H1 (cell line): ENCODE measurements at regions not wholly inside any gene's neighbourhood (a gene's known extent, or its start where the extent isn't known, plus 50 kb on each side); places are given as distances from the start of the nearest gene placed in this dataset.
A peak's percentile ranks its signal among the peaks of the same experiment; 100 is the strongest.

Experiments
- CTCF ChIA-PET: fragments of 300-600 bp; sonication (Branson Sonifier 250); formaldehyde crosslinking; loops from one replicate; lab custom pipeline; 2021; ENCODE audit not compliant: partially characterized antibody; lab: Charles Lee
- POLR2A ChIA-PET: fragments of 300-600 bp; sonication (Branson Sonifier 250); formaldehyde crosslinking; loops from one replicate; lab custom pipeline; 2021; ENCODE audit warnings: inconsistent platforms; ENCODE audit not compliant: partially characterized antibody; lab: Charles Lee
- DNase-seq, 2 experiments: peaks; one replicate each; pipeline versions ENCODE4 v3.0.0 to v3.0.0-alpha.2; 2010 to 2022; ENCODE audit warnings: low spot score in 2 of 2, low read depth in 1 of 2, mixed read lengths in 1 of 2
- FAIRE-seq: peaks from 2 replicates; lab custom pipeline; 2011; peaks lifted over from hg19 to GRCh38; lab: Jason Lieb, UNC
- H2AFZ ChIP-seq: 2 replicates; pipeline ENCODE4 v1.8.1; 2012; ENCODE audit warnings: low read length, inconsistent platforms
- H2AK5ac ChIP-seq: 2 replicates; pipeline ENCODE4 v1.6.1; 2013; ENCODE audit warnings: low read depth, low read length
- H2BK120ac ChIP-seq: replicated peaks from 2 replicates; pipeline ENCODE3; 2013; ENCODE audit warnings: low read depth, low read length, inconsistent platforms
- H2BK12ac ChIP-seq: 2 replicates; pipeline ENCODE4 v1.6.1; 2013; ENCODE audit warnings: low read depth, low read length
- H2BK15ac ChIP-seq: 2 replicates; pipeline ENCODE4 v1.6.1; 2013; ENCODE audit warnings: low read length
- H2BK20ac ChIP-seq: 2 replicates; pipeline ENCODE4 v1.6.1; 2013; ENCODE audit warnings: low read length
- H2BK5ac ChIP-seq: 2 replicates; pipeline ENCODE4 v1.6.1; 2013; ENCODE audit warnings: low read depth, low read length
- H3K14ac ChIP-seq: 2 replicates; pipeline ENCODE4 v1.6.1; 2013; ENCODE audit warnings: inconsistent platforms; ENCODE audit not compliant: insufficient read length
- H3K18ac ChIP-seq: 2 replicates; pipeline ENCODE4 v1.6.1; 2013; ENCODE audit warnings: low read length; ENCODE audit errors: extremely low read depth
- H3K23ac ChIP-seq: 2 replicates; pipeline ENCODE4 v1.6.1; 2013; ENCODE audit warnings: inconsistent platforms; ENCODE audit not compliant: insufficient read length
- H3K23me2 ChIP-seq: 2 replicates; pipeline ENCODE4 v1.6.1; 2013; ENCODE audit warnings: low read depth, low read length
- H3K27ac ChIP-seq: 2 replicates; pipeline ENCODE4 v1.6.1; 2011; ENCODE audit warnings: low read depth, low read length, inconsistent platforms
- H3K27me3 ChIP-seq, 4 experiments: replicated peaks in 1 of 4; 1 replicate in 1 of 4; 2 replicates in 3 of 4; pipeline versions ENCODE4 v1.6.1 to v1.8.1; 2011 to 2013; ENCODE audit warnings: low read length in 3 of 4, mild to moderate bottlenecking in 3 of 4, inconsistent platforms in 2 of 4, mixed read lengths in 2 of 4, moderate library complexity in 1 of 4; ENCODE audit not compliant: control insufficient read depth in 3 of 4, insufficient read depth in 3 of 4; ENCODE audit errors: extremely low read depth in 1 of 4
- H3K36me3 ChIP-seq, 4 experiments: 2 replicates each; pipeline versions ENCODE4 v1.6.1 to v1.8.1; 2011 to 2013; ENCODE audit warnings: mild to moderate bottlenecking in 4 of 4, low read length in 3 of 4, moderate library complexity in 2 of 4, control low read depth in 1 of 4, inconsistent platforms in 1 of 4; ENCODE audit not compliant: insufficient read depth in 4 of 4, control insufficient read depth in 2 of 4
- H3K4ac ChIP-seq: replicated peaks from 2 replicates; pipeline ENCODE3; 2013; ENCODE audit warnings: low read length, low read depth, mixed read lengths, inconsistent platforms; ENCODE audit not compliant: insufficient read length
- H3K4me1 ChIP-seq, 4 experiments: replicated peaks in 1 of 4; 1 replicate in 1 of 4; 2 replicates in 3 of 4; pipeline versions ENCODE4 v1.6.1 to v1.8.1; 2011 to 2013; ENCODE audit warnings: low read length in 3 of 4, inconsistent platforms in 2 of 4, mixed read lengths in 1 of 4; ENCODE audit not compliant: insufficient read depth in 4 of 4, control insufficient read depth in 3 of 4
- H3K4me2 ChIP-seq, 2 experiments: 2 replicates each; pipeline versions ENCODE4 v1.6.1 to v1.8.1; 2011 to 2013; ENCODE audit warnings: low read depth in 2 of 2, low read length in 2 of 2, control low read depth in 1 of 2, inconsistent platforms in 1 of 2, mild to moderate bottlenecking in 1 of 2; ENCODE audit not compliant: insufficient read depth in 1 of 2
- H3K4me3 ChIP-seq, 4 experiments: fragments of 200-600, 300-600 bp in 1 of 4; sonication (generic), shearing (Covaris generic), sonication (Bioruptor Twin) in 1 of 4; 2 replicates each; pipeline versions ENCODE4 v1.5.1 to v1.8.1; 2011 to 2016; ENCODE audit warnings: low read length in 4 of 4, low read depth in 3 of 4, control low read depth in 2 of 4, inconsistent platforms in 2 of 4, mild to moderate bottlenecking in 2 of 4, mixed read lengths in 1 of 4, moderate library complexity in 1 of 4; ENCODE audit not compliant: insufficient read depth in 2 of 4; ENCODE audit errors: extremely low read depth in 1 of 4
- H3K56ac ChIP-seq: replicated peaks from 2 replicates; pipeline ENCODE3; 2013; ENCODE audit warnings: low read depth, mild to moderate bottlenecking, mixed read lengths, low read length, inconsistent platforms; ENCODE audit not compliant: insufficient read length
- H3K79me1 ChIP-seq: 2 replicates; pipeline ENCODE4 v1.6.1; 2013; ENCODE audit warnings: low read depth, low read length, control low read depth
- H3K79me2 ChIP-seq, 2 experiments: 2 replicates each; pipeline versions ENCODE4 v1.6.1 to v1.8.1; 2012 to 2013; ENCODE audit warnings: low read length in 2 of 2, mild to moderate bottlenecking in 2 of 2, inconsistent platforms in 1 of 2; ENCODE audit not compliant: insufficient read depth in 2 of 2, control insufficient read depth in 1 of 2
- H3K9ac ChIP-seq, 4 experiments: replicated peaks in 1 of 4; 1 replicate in 1 of 4; 2 replicates in 3 of 4; pipeline versions ENCODE4 v1.6.1 to v1.8.1; 2011 to 2013; ENCODE audit warnings: low read depth in 3 of 4, low read length in 3 of 4, control low read depth in 2 of 4, mild to moderate bottlenecking in 2 of 4, moderate library complexity in 2 of 4, inconsistent platforms in 1 of 4; ENCODE audit errors: extremely low read depth in 1 of 4
- H3K9me3 ChIP-seq, 2 experiments: 2 replicates each; pipeline versions ENCODE4 v1.6.1 to v1.8.1; 2012 to 2013; ENCODE audit warnings: mild to moderate bottlenecking in 2 of 2, moderate library complexity in 2 of 2, control low read depth in 1 of 2, inconsistent platforms in 1 of 2, low read depth in 1 of 2, low read length in 1 of 2, mixed read lengths in 1 of 2; ENCODE audit not compliant: insufficient read depth in 2 of 2
- H4K20me1 ChIP-seq, 2 experiments: replicated peaks in 1 of 2; 2 replicates each; pipeline versions ENCODE3 to v1.8.1; 2011 to 2013; ENCODE audit warnings: inconsistent platforms in 2 of 2, low read length in 2 of 2, mild to moderate bottlenecking in 1 of 2; ENCODE audit not compliant: insufficient read depth in 2 of 2, control insufficient read depth in 1 of 2
- H4K5ac ChIP-seq: 2 replicates; pipeline ENCODE4 v1.6.1; 2013; ENCODE audit warnings: low read length, low read depth, mixed read lengths, inconsistent platforms; ENCODE audit not compliant: insufficient read length
- H4K8ac ChIP-seq: 2 replicates; pipeline ENCODE4 v1.8.0; 2013; ENCODE audit warnings: mild to moderate bottlenecking, moderate library complexity, low read length, inconsistent platforms; ENCODE audit not compliant: insufficient read depth; ENCODE audit errors: extremely low read depth
- H4K91ac ChIP-seq: replicated peaks from 2 replicates; pipeline ENCODE3; 2013; ENCODE audit warnings: low read length, mixed read lengths, inconsistent platforms; ENCODE audit not compliant: insufficient read length
- CHD2 ChIP-seq: IDR thresholded peaks from 2 replicates; pipeline ENCODE4 v1.6.1; 2012; ENCODE audit warnings: low read length, improper control_type of control experiment
- KDM4A ChIP-seq: IDR thresholded peaks from one replicate; pipeline ENCODE4 v1.7.1; 2012; ENCODE audit warnings: low read depth, mild to moderate bottlenecking, moderate library complexity, low read length, inconsistent platforms; ENCODE audit not compliant: severe bottlenecking
- POLR2AphosphoS5 ChIP-seq: IDR thresholded peaks from 2 replicates; pipeline ENCODE4 v1.6.1; 2011; ENCODE audit warnings: low read depth, low read length
- RAD21 ChIP-seq, 2 experiments: IDR thresholded peaks in 1 of 2; conservative IDR thresholded peaks in 1 of 2; 2 replicates each; pipeline ENCODE4 v1.6.1; 2011; ENCODE audit warnings: low read depth in 2 of 2, low read length in 2 of 2, improper control_type of control experiment in 1 of 2, inconsistent platforms in 1 of 2, mild to moderate bottlenecking in 1 of 2, moderate library complexity in 1 of 2
- TAF7 ChIP-seq: optimal IDR thresholded peaks from 2 replicates; pipeline ENCODE3; 2011; ENCODE audit warnings: low read depth, mild to moderate bottlenecking, inconsistent platforms, low read length, moderate library complexity, borderline replicate concordance
- TBP ChIP-seq: IDR thresholded peaks from 2 replicates; pipeline ENCODE4 v1.6.1; 2011; ENCODE audit warnings: low read depth, low read length, improper control_type of control experiment
- YY1 ChIP-seq: IDR thresholded peaks from 2 replicates; pipeline ENCODE4 v1.6.1; 2011; ENCODE audit warnings: low read depth, mild to moderate bottlenecking, low read length
- WGBS, 2 experiments: shearing (Covaris generic) in 1 of 2; methylation state at CpG; one replicate each; pipeline versions ENCODE4 v1.1.6 to v1.1.7; 2013 to 2015; ENCODE audit warnings: low lambda C conversion rate in 2 of 2, mixed read lengths in 2 of 2, inconsistent platforms in 1 of 2, low coverage in 1 of 2, missing lambda C conversion rate in 1 of 2; ENCODE audit not compliant: insufficient replicate concordance in 2 of 2, insufficient coverage in 1 of 2, insufficient read length in 1 of 2; ENCODE audit errors: extremely low coverage in 1 of 2, missing lambda C conversion rate in 1 of 2; 5-methylcytosine and 5-hydroxymethylcytosine counted together
- TF ChIP-seq, protein P1 (sequence below), 3 experiments: IDR thresholded peaks; 1 replicate in 2 of 3; 2 replicates in 1 of 3; pipeline versions ENCODE4 v1.5.1 to v1.6.1; 2011; ENCODE audit warnings: low read length in 3 of 3, mild to moderate bottlenecking in 3 of 3, inconsistent platforms in 2 of 3, low read depth in 1 of 3, moderate library complexity in 1 of 3; ENCODE audit not compliant: insufficient read depth in 1 of 3; ENCODE audit errors: control extremely low read depth in 1 of 3

DNA sequence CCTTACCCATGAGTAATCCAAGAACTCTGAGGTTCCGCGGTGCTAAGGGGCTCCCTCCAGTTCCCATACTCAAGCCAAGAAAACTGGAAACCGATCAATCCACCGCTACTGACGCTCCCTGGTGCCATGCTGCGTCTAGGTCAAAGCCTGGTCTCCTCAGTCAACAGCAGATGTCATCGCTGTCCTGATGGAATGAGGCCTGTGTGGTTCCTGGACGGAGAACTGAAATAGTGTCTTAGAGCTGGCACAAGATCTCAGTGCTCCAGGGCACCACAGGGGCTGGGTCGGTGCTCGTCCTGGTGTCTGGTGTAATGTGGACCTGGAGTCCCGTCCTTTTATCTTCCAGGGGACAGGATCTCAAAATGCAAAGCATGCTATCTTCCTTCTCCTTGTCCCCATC, 373.9 kb upstream of the CFAP20DC start:
- H2BK12ac ChIP-seq: no peak overlapping the region
- DNase-seq: no peak
- no peak overlapping the region for H2BK20ac ChIP-seq

More for the DNA sequence above, 373.9 kb upstream of the CFAP20DC start:
- Histone ChIP-seq H3K4me2 (no peak overlapping the region), H2AK5ac (no peak overlapping the region), H2BK120ac (no peak overlapping the region), H3K14ac (no peak overlapping the region)
- TF ChIP-seq TAF7 (no peak), YY1 (no peak), KDM4A (no peak), CHD2 (no peak), TBP (no peak), RAD21 (IDR thresholded peaks at IDR 0.05 in 1 of 2, conservative IDR thresholded peaks at IDR 0.05 in 1 of 2; ENCODE audit: low read depth in 2 of 2, low read length in 2 of 2) (0 out of 4 replicates have a peak, but pooled peaks of 1 of the 2 experiments have one; percentile 10), POLR2AphosphoS5 (no peak)
- TF ChIP-seq, protein P1, sequence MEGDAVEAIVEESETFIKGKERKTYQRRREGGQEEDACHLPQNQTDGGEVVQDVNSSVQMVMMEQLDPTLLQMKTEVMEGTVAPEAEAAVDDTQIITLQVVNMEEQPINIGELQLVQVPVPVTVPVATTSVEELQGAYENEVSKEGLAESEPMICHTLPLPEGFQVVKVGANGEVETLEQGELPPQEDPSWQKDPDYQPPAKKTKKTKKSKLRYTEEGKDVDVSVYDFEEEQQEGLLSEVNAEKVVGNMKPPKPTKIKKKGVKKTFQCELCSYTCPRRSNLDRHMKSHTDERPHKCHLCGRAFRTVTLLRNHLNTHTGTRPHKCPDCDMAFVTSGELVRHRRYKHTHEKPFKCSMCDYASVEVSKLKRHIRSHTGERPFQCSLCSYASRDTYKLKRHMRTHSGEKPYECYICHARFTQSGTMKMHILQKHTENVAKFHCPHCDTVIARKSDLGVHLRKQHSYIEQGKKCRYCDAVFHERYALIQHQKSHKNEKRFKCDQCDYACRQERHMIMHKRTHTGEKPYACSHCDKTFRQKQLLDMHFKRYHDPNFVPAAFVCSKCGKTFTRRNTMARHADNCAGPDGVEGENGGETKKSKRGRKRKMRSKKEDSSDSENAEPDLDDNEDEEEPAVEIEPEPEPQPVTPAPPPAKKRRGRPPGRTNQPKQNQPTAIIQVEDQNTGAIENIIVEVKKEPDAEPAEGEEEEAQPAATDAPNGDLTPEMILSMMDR (IDR thresholded peaks at IDR 0.05; ENCODE audit: control extremely low read depth in 1 of 3, insufficient read depth in 1 of 3, low read depth in 1 of 3, low read length in 3 of 3): no peak
- TF ChIP-seq, all 59 proteins: peak for 1
- no peak overlapping the region for H2BK15ac ChIP-seq
- FAIRE-seq: no peak
- H2AFZ ChIP-seq: peak overlapping the region; percentile 67; the same call in 1 of the 2 replicates
- H3K4me1 ChIP-seq: no peaks in the 10 kb centered on the region
- H3K36me3 ChIP-seq: no peaks in the 10 kb centered on the region
- H3K18ac ChIP-seq: no peak overlapping the region
- no peak overlapping the region for H3K23ac ChIP-seq
- ChIA-PET POLR2A (no interaction called here), CTCF (interaction anchor here (1.5 kb wide), 1 partner anchor 9 kb away, joined by 4 read pairs; no protein-coding TSS in a partner anchor)
- no peak overlapping the region for H3K4ac ChIP-seq
- H3K23me2 ChIP-seq: no peaks in the 10 kb centered on the region
- H4K20me1 ChIP-seq: no peaks in the 10 kb centered on the region
- WGBS, 2 experiments: 95% methylated on average over 10 of the region's 11 CpGs; no CpG with 5 or more reads in 1 of the 2 experiments
- H4K5ac ChIP-seq: no peak overlapping the region
- no peaks in the 10 kb centered on the region for H3K79me1 ChIP-seq
- no peak overlapping the region for H3K4me3 ChIP-seq
- no peak overlapping the region for H4K8ac ChIP-seq
- H3K79me2 ChIP-seq: no peaks in the 10 kb centered on the region
- no peaks in the 10 kb centered on the region for H3K9me3 ChIP-seq
- no peak overlapping the region; a peak in 1 of 7 replicates for H3K9ac ChIP-seq
- no peaks in the 10 kb centered on the region for H3K27me3 ChIP-seq
- no peak overlapping the region for H2BK5ac ChIP-seq
- H3K27ac ChIP-seq: no peak overlapping the region
- no peak overlapping the region for H3K56ac ChIP-seq
- no peak overlapping the region for H4K91ac ChIP-seq
